Stimulated activated CD4-positive, alpha-beta T cell treated with anti-CD3 and anti-CD28 coated beads, Interleukin-15, amount 100 ng/mL, for 24 hours (primary cell): ENCODE measurements at regions not wholly inside any gene's neighbourhood (a gene's known extent, or its start where the extent isn't known, plus 50 kb on each side); places are given as distances from the start of the nearest gene placed in this dataset.

Experiments used
- DNase-seq: peaks from one replicate; pipeline ENCODE4 v3.0.0-alpha.2; 2020

- DNase-seq: no peak
Observed at GRCh38 chr17:70820276-70820675, 650.9 kb downstream of the KCNJ2 start.

DNA sequence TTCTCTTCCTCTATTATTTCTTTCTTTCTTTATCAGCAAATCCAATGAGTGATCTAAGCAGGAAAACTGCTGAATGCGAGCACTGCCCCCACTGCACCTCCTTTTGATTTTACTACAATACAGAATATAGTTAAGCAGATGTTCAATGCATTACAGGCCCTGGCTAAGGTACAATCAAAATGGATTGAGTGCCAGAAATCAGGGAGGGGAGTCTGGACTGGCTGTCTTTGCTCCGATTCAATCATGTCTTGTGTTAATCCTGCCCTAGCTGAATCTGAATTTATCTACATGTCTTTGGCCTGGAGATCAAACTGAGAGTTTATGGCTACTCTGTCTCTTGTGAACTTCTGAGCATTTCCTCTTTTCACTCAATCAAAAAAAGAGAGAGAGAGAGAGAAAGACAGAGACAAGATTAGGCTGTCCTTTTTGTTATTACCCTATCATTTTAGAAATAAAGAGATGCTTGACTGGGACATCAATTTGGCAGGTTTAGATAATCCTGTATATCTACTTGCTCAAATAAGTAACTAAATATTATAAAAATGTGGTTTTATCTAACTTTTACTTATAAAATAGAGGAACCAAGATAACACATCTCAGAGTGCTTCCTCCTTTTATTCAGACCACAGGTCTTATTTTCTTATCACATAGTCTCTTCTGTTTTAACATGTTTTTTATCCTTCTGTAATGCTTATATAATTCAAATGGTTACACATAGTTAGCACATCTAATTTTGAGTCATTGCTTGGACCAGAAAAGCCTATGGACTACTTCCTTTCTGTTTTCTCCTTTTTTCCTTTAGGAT is 656.2 kb downstream of the KCNJ2 start:
- DNase-seq: no peak

DNA sequence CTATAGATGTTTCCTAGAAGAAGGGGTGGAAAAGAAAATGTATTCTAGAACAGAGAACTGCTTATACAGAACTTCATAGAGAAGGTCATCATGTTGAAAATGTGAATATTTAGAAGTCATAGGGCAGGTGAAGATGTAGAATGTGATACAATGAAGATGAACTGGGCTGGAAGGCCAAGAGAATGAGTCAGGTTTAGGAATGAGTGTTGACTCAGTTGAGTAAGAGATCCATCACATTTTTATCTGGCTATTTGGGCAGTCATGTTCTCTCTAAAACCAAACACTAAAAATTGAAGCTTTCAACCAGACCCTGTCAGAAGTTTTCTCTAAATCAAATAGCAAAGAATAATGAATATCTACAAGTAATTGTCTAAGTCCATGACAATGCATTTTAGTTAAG is 660.5 kb downstream of the KCNJ2 start:
- DNase-seq: no peak

DNA sequence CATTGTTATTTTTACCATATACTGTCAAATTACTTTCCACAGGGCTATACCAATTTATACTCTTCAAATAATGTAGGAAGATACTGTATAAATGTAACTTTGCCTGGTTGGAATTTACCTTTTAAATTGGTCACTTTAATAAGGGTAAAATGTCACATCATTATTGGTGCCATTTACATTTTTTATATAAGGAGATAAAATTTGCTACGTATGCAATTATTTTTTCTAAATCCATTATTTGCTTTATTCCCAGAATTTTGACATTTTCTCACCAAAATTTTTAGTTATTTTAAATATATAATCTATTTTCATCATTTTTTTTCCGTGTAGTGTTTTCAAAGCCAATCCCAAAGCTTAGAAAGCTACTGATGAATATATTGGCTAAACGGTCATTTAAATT is 664.7 kb downstream of the KCNJ2 start:
- no peak for DNase-seq

GRCh38 chr17:70848785-70849184 is 679.5 kb downstream of the KCNJ2 start:
- DNase-seq: no peak

GRCh38 chr17:70855401-70856054 is 686.2 kb downstream of the KCNJ2 start:
- DNase-seq: no peak

DNA sequence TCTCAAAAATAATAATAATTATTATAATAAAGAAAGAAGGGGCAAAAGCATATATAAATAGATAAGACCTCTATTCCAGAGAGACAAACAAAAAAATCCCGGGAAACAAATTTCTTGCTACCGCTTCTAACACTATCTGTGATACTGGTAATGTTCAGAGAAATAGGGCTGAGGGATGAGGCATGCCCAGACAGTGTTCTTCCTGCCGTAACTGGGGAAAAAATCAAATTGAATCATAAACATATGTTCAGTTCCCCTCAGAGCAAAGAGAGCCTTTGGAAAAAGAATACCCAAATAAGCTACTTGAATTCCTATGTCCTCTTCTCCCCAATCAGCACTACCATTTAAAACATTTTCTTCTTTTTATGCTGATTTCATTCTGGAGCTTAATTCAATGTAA is 688.0 kb downstream of the KCNJ2 start:
- no peak for DNase-seq

DNA sequence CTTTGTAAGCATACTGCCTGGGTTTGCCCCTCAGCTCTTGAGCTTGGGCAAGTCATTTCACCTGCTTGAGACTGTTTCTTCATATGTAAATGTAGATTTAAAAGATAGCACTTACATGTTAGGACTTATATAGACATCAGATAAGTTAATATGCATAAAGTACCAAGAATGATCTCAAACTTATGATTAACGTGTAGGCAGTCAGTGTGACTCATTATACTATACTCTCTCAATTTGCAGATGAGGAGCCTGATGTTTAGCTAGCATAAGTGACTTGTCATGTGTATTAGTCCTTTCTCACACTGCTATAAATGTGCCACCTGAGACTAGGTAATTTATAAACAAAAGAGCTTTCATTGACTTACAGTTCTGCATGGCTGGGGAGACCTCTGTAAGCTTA is 690.5 kb downstream of the KCNJ2 start:
- DNase-seq: no peak

GRCh38 chr17:70862295-70862694 is 693.0 kb downstream of the KCNJ2 start:
- no peak for DNase-seq

DNA sequence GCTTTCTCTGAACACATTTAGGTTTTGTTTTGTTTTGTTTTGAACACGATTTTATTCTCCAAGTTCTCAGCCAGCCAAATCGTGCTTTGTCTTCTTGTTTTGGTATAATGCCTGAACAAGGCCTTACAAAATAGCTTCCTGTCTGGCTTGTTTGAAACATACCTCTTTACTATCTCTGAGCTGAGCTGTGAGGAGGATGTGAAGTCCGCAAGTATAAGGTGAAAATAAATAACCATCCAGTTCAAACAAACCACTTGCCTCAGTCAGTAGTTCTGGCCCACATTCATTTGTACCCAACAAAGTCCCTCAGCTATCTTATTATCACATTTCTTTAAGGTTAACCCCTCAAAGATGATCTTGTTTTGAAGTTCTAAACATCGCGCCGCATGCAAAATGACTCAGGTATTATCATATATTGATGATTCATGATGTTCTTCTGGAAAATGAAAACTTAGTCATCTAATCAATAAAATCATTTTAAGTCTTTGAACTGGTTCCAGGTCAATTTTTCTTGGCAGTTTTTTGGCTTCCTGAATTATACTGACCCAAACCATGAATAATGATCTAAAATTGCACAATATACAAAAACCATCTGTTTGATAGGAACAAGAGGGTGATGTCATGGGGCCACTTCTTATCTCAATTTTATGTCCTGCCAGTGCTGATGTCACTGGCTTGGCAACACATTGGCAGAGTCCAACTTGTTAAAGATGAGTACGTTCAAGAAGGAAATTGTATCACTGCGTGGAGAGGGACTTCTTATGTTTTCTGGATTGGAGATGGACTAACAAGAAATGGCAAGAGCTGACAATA is 694.3 kb downstream of the KCNJ2 start:
- DNase-seq: no peak

- no peak for DNase-seq
Observed at GRCh38 chr17:70865993-70866804, 696.9 kb downstream of the KCNJ2 start.

GRCh38 chr17:70868149-70868548 is 698.8 kb downstream of the KCNJ2 start:
- DNase-seq: no peak

DNA sequence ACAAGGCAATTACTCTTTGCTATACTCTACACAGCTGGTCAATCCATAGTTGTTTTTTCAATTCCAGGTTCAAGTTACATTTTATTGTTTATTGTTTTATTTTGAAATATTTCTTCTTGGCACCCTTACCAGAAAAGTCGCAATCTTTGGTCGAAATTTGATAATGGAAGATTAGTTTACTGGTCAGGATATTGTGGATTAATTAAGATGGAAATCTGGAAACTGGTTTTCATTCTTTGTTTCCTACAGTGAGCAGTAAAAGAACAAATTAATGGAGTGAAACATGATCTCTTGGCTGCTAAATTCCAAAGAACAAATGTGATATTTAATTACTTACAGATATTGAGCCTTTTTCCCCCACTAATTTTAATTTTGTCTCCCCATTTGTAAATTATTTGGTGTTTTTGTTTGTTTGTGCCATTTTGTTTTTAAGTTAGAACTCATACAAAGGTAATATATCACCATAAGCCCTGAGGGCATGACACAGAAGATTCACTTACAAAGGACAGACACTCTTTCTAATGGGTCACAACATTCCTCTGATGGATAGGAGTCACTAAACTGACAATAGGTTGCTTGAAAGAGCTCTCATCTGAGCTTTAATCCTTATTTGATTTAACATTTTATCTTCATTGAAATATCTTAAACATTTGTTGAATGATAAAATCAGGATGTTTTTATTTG is 700.2 kb downstream of the KCNJ2 start:
- no peak for DNase-seq

DNA sequence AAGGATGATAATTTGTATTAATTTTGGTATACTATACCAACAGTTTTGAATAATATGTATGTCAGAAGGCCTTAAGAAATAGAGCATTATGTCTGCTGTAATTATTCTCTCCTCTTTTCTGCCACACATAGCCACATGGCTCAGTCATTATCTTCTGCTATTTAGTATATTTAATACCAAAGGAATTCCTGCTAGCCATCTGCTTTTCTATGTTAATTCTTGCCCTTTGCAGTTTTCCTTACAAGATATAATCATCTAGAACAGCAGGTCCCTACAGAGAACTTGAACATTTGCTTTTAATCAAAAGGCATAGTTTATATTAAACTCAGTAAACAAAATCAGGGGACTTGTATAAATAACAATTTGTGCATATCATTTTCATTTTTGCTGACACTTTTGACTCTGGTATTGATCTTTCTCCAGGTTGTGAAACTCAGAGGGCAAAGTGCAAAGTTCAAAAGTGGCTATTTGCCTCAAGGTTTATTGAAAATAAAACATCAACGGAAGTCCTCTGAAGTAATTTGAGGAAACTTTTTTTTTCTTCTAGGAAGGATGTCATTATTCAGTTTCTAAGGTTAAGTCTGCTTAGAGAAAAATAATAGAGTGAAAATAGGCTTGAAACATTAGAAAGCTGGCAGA is 702.0 kb downstream of the KCNJ2 start:
- no peak for DNase-seq

DNA sequence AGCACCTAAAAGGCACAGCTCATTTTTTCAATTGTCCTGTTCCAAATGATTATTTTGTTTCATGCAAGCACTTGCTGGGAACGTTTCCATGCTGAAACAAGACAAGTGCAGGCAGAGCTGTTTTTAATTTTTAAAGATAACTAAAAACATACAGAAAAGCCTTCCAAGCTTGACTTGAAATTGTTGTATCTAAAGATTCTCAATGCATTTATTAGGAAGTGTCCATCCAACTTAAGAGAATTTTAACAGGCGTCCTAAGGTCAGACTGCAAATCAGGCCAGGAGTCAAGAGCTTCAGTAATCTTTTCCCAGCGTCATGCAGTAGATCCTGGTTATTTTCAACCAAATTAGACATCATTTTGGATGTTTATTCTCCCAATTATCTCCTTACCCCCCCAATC is 702.8 kb downstream of the KCNJ2 start:
- DNase-seq: no peak

DNA sequence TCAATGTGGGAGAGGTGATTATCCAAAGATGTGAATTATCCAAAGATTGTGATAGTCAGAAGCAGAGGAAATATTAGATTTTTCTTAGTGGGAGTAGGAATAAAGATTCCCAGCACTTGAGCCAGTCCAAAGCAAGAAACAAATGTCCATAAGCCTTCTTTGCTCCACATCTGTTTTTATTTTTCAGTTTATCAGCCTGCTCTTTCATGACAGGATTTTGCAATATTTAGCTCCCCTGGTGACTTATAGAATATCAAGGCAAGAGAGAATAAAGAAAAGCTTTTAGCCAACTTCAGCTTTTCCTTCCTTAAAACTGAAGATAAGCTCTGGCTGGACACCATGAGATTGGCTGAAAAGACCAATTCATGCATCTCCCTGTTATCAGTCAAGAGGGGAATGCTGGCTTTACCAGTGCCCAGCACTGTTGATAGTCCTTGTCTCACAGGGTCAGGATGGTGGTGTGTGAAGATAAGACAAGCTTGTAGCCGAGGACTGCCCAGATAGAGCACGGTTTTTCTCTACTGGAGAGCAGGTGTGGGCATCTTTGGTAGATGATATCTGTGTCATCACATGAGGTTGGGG is 706.5 kb downstream of the KCNJ2 start:
- no peak for DNase-seq

DNA sequence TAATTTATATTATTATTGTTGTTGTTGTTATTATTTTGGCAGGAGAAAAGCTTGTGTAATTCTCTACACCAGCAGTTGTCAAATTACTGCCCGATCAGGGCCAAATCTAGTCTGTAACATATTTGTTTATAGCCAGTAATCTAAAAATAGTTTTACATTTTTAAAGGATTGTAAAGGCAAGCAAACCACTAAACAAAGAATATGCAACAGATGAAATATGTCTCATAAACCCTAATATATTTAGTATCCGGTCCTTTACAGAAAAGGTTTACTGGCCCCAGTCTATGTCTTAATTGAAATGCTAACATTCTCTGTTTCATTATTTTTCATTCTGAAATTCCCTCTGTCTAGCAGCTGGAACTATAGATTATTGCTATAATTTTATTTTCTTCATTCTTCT is 709.5 kb downstream of the KCNJ2 start:
- no peak for DNase-seq

GRCh38 chr17:70879401-70879800 is 710.1 kb downstream of the KCNJ2 start:
- DNase-seq: no peak

- DNase-seq: no peak
Observed at GRCh38 chr17:70881093-70881492, 711.8 kb downstream of the KCNJ2 start.

- DNase-seq: no peak
Observed at GRCh38 chr17:70882504-70882903, 713.2 kb downstream of the KCNJ2 start.

GRCh38 chr17:70886648-70887047 is 717.3 kb downstream of the KCNJ2 start:
- no peak for DNase-seq
